ENCODE measurements at regions not wholly inside any gene's neighbourhood (a gene's known extent, or its start where the extent isn't known, plus 50 kb on each side); places are given as distances from the start of the nearest gene placed in this dataset.

DNA sequence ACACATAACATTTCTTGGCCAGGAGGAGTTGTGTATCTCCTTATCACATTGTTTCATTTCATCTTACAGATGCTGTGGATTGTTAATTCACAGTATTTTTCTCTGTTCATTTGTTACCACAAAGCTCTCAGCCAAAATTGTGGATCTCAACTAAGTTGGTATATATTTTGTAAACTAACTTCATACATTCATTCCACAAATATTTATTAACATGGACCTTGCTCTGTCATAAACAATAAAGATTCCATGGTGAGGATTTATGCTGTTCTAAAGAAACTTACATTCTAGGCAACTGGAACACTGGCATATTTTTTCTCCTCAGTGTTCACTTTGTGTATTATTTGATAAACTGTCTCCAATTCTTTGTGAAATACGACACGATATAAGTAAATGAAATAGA is 268.8 kb downstream of the CNTN3 start:
- H3K27ac Mint-ChIP-seq (ENCODE audit: unreplicated experiment), result no peak overlapping the region
- Histone ChIP-seq H3K4me1 (no peaks in the 10 kb centered on the region), H3K36me3 (ENCODE audit: control insufficient read depth, insufficient read depth, low read length) (no peaks in the 10 kb centered on the region), H3K9me3 (no peaks in the 10 kb centered on the region), H3K27me3 (replicated peaks; ENCODE audit: control insufficient read depth, insufficient read depth, low read length) (no peaks in the 10 kb centered on the region), H3K4me3 (ENCODE audit: low read depth, low read length) (no peak overlapping the region)
- no peak overlapping the region for H3K4me3 Mint-ChIP-seq (ENCODE audit: unreplicated experiment)
- TF ChIP-seq, protein P1, sequence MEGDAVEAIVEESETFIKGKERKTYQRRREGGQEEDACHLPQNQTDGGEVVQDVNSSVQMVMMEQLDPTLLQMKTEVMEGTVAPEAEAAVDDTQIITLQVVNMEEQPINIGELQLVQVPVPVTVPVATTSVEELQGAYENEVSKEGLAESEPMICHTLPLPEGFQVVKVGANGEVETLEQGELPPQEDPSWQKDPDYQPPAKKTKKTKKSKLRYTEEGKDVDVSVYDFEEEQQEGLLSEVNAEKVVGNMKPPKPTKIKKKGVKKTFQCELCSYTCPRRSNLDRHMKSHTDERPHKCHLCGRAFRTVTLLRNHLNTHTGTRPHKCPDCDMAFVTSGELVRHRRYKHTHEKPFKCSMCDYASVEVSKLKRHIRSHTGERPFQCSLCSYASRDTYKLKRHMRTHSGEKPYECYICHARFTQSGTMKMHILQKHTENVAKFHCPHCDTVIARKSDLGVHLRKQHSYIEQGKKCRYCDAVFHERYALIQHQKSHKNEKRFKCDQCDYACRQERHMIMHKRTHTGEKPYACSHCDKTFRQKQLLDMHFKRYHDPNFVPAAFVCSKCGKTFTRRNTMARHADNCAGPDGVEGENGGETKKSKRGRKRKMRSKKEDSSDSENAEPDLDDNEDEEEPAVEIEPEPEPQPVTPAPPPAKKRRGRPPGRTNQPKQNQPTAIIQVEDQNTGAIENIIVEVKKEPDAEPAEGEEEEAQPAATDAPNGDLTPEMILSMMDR (IDR thresholded peaks at IDR 0.05; ENCODE audit: insufficient read depth in 1 of 2, low read depth in 1 of 2, low read length in 1 of 2, severe bottlenecking in 1 of 2, unreplicated experiment in 1 of 2), result no peak
- CTCF ChIA-PET, result no interaction called here
- no peaks in the 10 kb centered on the region for H3K36me3 Mint-ChIP-seq (ENCODE audit: insufficient read depth, unreplicated experiment)
- no peak for DNase-seq
- POLR2A ChIA-PET, result no interaction called here
- H3K9me3 Mint-ChIP-seq (ENCODE audit: unreplicated experiment), result no peaks in the 10 kb centered on the region
- no peaks in the 10 kb centered on the region for H3K4me1 Mint-ChIP-seq (ENCODE audit: low read depth, unreplicated experiment)
- no peaks in the 10 kb centered on the region for H3K27me3 Mint-ChIP-seq (ENCODE audit: insufficient read depth, unreplicated experiment)
- BruUV-seq (replicated peaks), result no TSS peak
- intact Hi-C loops (cut with micrococcal nuclease; ENCODE audit: unreplicated experiment), result no loop called here

DNA sequence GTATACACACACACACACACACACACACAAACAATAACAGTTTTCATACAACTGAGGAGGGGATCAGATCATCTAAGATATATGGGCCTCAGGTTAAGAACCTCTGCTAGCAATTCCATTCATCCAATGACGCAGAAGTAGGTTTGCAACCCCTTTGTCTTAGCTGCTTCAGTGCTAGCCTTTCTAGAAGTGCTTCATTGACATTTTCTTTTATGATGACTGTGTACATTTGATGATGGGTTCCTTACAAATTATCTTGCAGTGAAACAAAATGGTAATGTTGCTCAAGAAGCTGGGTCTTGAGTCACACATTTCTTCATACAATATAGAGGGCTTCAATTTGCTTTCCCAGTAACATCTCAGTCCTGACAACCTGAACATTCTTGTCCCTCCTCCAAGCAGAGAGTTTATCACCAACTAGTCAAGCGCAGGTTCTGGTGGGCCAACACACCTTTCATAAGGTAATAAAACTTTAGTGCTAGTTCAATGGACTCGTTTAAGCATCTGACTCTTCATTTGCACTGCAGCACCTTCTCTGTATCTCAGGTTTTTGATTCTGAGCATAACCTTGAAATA is 269.5 kb downstream of the CNTN3 start:
- H3K27me3 ChIP-seq (replicated peaks; ENCODE audit: control insufficient read depth, insufficient read depth, low read length), result no peaks in the 10 kb centered on the region
- no peaks in the 10 kb centered on the region for H3K4me1 Mint-ChIP-seq (ENCODE audit: low read depth, unreplicated experiment)
- no peak overlapping the region for H3K4me3 Mint-ChIP-seq (ENCODE audit: unreplicated experiment)
- no peak overlapping the region for H3K27ac Mint-ChIP-seq (ENCODE audit: unreplicated experiment)
- H3K36me3 ChIP-seq (ENCODE audit: control insufficient read depth, insufficient read depth, low read length), result no peaks in the 10 kb centered on the region
- BruUV-seq (replicated peaks), result no TSS peak
- no peak overlapping the region for H3K4me3 ChIP-seq (ENCODE audit: low read depth, low read length)
- H3K9me3 ChIP-seq, result no peaks in the 10 kb centered on the region
- peaks cover 3% of the 10 kb centered on the region for H3K27me3 Mint-ChIP-seq (ENCODE audit: insufficient read depth, unreplicated experiment)
- TF ChIP-seq, protein P1 (IDR thresholded peaks at IDR 0.05; ENCODE audit: insufficient read depth in 1 of 2, low read depth in 1 of 2, low read length in 1 of 2, severe bottlenecking in 1 of 2, unreplicated experiment in 1 of 2), result no peak
- H3K36me3 Mint-ChIP-seq (ENCODE audit: insufficient read depth, unreplicated experiment), result no peaks in the 10 kb centered on the region
- CTCF ChIA-PET, result no interaction called here
- intact Hi-C loops (cut with micrococcal nuclease; ENCODE audit: unreplicated experiment), result no loop called here
- no peaks in the 10 kb centered on the region for H3K4me1 ChIP-seq
- POLR2A ChIA-PET, result no interaction called here
- no peaks in the 10 kb centered on the region for H3K9me3 Mint-ChIP-seq (ENCODE audit: unreplicated experiment)
- no peak for DNase-seq

DNA sequence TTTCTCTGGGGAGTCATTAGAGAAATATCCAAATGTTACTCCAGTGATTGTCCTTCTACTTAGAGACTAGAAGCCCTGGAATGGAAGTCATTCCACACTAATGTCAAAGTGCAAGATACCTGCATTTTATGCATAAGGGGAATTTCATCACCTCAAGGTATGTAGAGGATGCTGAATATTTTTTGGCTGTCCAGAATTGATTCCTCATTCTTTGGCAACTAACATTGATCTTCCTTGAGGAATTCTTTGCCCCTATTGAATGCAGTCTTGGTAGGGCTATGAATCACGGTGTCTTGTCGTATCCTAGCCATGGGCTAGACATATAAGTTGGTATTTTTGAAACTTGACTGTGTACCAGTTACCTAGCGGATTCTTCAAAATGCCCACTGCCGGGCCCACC is 271.1 kb downstream of the CNTN3 start:
- Mint-ChIP-seq H3K4me3 (ENCODE audit: unreplicated experiment) (no peak overlapping the region), H3K9me3 (ENCODE audit: unreplicated experiment) (no peaks in the 10 kb centered on the region), H3K4me1 (ENCODE audit: low read depth, unreplicated experiment) (no peaks in the 10 kb centered on the region), H3K27ac (ENCODE audit: unreplicated experiment) (no peak overlapping the region), H3K27me3 (ENCODE audit: insufficient read depth, unreplicated experiment) (peaks cover 3% of the 10 kb centered on the region), H3K36me3 (ENCODE audit: insufficient read depth, unreplicated experiment) (no peaks in the 10 kb centered on the region)
- intact Hi-C loops (cut with micrococcal nuclease; ENCODE audit: unreplicated experiment), result no loop called here
- Histone ChIP-seq H3K36me3 (ENCODE audit: control insufficient read depth, insufficient read depth, low read length) (no peaks in the 10 kb centered on the region), H3K4me1 (no peaks in the 10 kb centered on the region), H3K4me3 (ENCODE audit: low read depth, low read length) (no peak overlapping the region), H3K27me3 (replicated peaks; ENCODE audit: control insufficient read depth, insufficient read depth, low read length) (no peaks in the 10 kb centered on the region), H3K9me3 (no peaks in the 10 kb centered on the region)
- TF ChIP-seq, protein P1 (IDR thresholded peaks at IDR 0.05; ENCODE audit: insufficient read depth in 1 of 2, low read depth in 1 of 2, low read length in 1 of 2, severe bottlenecking in 1 of 2, unreplicated experiment in 1 of 2), result no peak
- DNase-seq, result no peak
- CTCF ChIA-PET, result no interaction called here
- BruUV-seq (replicated peaks), result no TSS peak
- POLR2A ChIA-PET, result no interaction called here

Data from Caco-2 (cell line).